Left ventricle myocardium inferior (tissue), 1 donor: ENCODE measurements at regions not wholly inside any gene's neighbourhood (a gene's known extent, or its start where the extent isn't known, plus 50 kb on each side); places are given as distances from the start of the nearest gene placed in this dataset.

ENCODE experiments used
- DNase-seq: peaks from one replicate; pipeline ENCODE4 v3.0.0-alpha.2; 2020
- H3K27ac ChIP-seq: fragments of 200-600 bp; replicated peaks from 2 replicates; pipeline ENCODE4 v1.8.0; 2021
- H3K27me3 ChIP-seq: fragments of 200-600 bp; 2 replicates; pipeline ENCODE4 v1.8.0; 2021; ENCODE audit warnings: low read depth
- H3K36me3 ChIP-seq: fragments of 200-600 bp; 2 replicates; pipeline ENCODE4 v1.8.0; 2021
- H3K4me1 ChIP-seq: fragments of 200-600 bp; 2 replicates; pipeline ENCODE4 v1.8.0; 2021
- H3K4me3 ChIP-seq: fragments of 200-600 bp; 2 replicates; pipeline ENCODE4 v1.8.0; 2021; ENCODE audit warnings: mild to moderate bottlenecking, moderate library complexity
- H3K9me3 ChIP-seq: fragments of 200-600 bp; replicated peaks from 2 replicates; pipeline ENCODE4 v1.8.0; 2021
- intact Hi-C: fragments of 100-400 bp; cut with micrococcal nuclease; formaldehyde crosslinking; loops from one replicate; pipeline ENCODE4 v1.11.0; 2022
- TF ChIP-seq, protein P1 (sequence below): fragments of 200-600 bp; IDR thresholded peaks from 2 replicates; pipeline ENCODE4 v1.8.0; 2021; ENCODE audit warnings: antibody characterized with exemption, mild to moderate bottlenecking, borderline replicate concordance
- donor health status: DM: no; HTN: yes; CAD: no; lungs with severe emphysema.

DNA sequence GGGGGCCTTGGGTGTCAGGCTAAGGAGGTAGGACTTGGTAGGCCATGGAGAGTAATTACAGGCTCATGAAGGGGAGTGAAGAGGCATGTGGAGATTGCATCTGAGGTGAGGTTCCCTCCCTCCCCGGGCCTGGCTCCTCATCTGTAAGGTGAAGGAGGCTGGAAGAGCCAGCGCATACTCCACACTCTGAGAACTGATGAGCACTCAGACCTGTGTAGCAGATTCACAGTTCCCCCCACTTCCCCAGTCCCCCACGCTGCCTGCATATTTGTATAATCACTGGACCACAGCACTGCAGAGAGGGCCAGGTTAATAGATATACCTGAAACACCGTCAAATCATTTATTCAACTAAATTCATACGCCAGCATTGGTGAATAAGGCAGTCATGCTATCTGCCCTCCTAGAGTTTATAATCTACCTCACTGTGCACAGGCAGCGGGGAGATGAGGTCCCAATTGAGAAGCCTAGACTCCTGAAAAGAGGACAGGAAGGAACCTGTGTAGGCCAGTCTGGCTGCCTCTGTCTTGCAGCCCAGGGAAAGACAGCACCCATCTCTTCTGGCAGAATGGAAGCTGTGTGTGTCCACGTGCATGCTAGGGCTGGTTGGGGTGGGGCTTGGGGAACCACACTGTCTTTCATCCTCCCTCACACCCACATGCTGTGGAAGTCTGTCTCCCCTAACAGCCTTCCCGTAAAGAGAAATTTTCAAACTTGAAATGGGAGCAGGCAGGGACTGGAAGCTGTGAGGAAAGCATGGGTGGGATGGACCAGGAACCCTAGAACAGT, 110.6 kb upstream of the ATP1A1 start:
- intact Hi-C loops, result no loop called here
- Histone ChIP-seq H3K27me3 (no peaks in the 10 kb centered on the region), H3K36me3 (no peaks in the 10 kb centered on the region), H3K27ac (no peak overlapping the region), H3K9me3 (no peaks in the 10 kb centered on the region), H3K4me1 (no peaks in the 10 kb centered on the region), H3K4me3 (no peak overlapping the region)
- no peak for DNase-seq
- TF ChIP-seq, protein P1, sequence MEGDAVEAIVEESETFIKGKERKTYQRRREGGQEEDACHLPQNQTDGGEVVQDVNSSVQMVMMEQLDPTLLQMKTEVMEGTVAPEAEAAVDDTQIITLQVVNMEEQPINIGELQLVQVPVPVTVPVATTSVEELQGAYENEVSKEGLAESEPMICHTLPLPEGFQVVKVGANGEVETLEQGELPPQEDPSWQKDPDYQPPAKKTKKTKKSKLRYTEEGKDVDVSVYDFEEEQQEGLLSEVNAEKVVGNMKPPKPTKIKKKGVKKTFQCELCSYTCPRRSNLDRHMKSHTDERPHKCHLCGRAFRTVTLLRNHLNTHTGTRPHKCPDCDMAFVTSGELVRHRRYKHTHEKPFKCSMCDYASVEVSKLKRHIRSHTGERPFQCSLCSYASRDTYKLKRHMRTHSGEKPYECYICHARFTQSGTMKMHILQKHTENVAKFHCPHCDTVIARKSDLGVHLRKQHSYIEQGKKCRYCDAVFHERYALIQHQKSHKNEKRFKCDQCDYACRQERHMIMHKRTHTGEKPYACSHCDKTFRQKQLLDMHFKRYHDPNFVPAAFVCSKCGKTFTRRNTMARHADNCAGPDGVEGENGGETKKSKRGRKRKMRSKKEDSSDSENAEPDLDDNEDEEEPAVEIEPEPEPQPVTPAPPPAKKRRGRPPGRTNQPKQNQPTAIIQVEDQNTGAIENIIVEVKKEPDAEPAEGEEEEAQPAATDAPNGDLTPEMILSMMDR, result no peak

DNA sequence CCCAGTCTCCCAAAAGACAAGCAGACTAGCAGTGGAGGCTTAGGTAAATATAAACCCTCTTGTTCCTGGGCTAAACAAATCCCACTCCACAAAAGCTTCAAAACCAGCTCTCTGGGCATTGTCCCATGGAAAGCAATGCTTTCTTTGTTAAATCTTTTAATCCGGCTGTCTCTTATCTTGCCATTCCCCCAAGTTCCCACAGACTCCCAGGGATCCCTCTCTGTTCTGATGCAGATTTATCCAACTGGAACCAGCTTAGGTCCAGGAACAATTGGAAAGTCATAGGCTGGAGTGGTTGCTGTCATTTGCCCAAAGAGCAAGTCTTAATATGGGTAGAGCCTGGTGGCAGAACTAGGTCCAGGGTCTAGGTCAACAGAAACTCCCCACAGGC, 110.1 kb upstream of the ATP1A1 start:
- no peak for DNase-seq
- Histone ChIP-seq H3K27me3 (no peaks in the 10 kb centered on the region), H3K27ac (no peak overlapping the region), H3K4me3 (no peak overlapping the region), H3K4me1 (no peaks in the 10 kb centered on the region), H3K36me3 (no peaks in the 10 kb centered on the region), H3K9me3 (no peaks in the 10 kb centered on the region)
- intact Hi-C loops, result no loop called here
- TF ChIP-seq, protein P1, result no peak

DNA sequence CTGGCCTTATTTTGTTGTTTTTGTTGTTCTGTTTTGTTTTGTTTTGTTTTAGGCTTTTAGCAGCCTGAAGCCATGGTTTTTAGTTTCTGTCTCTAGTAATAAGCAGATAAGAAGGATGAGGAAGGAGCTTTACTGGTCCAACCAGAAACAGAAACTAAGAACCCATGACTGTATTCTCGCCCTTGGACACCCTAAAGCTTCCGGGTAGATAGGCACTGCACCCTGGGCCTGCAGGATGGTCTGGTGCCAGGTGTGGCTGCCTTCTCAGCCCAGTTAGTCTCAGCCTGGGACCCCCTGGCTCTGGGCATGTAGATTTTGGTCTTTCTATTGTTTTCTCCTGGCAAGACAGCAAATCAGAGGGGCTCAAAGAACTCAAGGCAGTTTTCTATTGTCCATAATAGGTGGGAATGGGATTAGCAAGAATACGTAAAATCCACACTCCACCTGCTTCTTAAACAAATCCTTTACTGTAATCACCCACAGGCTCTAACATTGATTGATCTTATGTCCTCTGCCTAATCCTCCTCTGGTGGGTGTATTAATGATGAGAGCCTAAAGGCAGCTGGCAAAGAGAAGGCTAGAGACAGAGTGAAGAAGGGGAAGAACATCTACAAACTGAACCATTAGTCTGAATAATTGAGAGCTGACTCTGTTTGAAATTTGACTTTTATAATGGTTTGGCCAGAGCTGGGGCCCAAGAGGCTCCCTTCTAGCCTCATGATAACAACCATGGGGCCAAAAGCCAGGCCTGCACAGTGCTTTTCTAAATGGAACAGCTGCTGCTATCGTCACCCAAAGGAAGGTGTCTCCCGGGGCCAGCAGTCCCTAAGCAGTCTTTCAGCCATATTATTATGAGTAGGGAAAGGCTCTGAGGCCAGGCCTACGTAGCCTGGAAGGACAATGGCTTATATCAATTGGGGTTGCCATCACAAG, 106.8 kb upstream of the ATP1A1 start:
- no peaks in the 10 kb centered on the region for H3K36me3 ChIP-seq
- H3K9me3 ChIP-seq, result no peaks in the 10 kb centered on the region
- peaks cover 5% of the 10 kb centered on the region for H3K4me1 ChIP-seq
- no peak overlapping the region for H3K27ac ChIP-seq
- no peak overlapping the region for H3K4me3 ChIP-seq
- intact Hi-C loops, result no loop called here
- no peak for DNase-seq
- H3K27me3 ChIP-seq, result no peaks in the 10 kb centered on the region
- TF ChIP-seq, protein P1, result no peak

DNA sequence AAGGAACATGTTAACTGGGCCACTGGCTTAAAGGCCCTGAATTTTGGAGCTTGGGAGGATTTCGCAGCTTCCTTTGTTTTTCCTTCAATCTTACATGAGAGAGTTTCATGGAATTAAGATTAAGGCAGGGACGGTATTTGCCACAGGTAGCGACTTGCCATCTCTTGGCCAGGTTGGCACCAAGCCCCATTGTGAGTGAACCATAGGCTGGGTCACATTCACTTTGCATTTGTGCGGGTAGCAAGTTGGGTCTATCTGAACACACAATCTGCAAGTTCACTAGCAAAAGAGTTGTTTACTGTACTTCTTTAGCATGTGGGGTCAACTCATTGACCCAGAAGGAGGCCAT, 106.2 kb upstream of the ATP1A1 start:
- no peak for DNase-seq
- intact Hi-C loops, result no loop called here

DNA sequence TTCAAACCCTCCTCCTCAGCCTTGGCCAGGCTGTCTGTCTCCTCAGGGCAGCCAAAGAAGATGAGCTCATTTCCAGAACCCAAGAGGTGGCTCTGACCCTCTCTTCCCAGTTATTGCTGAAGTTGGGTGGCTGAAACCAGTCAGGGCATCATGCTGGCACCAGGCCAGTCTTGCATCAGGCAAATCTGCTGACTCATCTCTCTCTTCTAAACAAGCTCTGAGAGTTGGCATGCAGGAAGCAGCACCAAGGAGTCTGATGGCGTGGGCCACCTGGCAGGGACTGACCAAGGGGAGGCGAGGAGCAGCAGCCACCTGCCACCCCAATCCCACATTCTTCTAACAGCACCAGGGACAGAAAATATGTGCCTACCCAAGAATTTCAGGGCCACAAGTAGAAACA, 104.8 kb upstream of the ATP1A1 start:
- DNase-seq, result no peak
- Histone ChIP-seq H3K9me3 (no peaks in the 10 kb centered on the region), H3K36me3 (no peaks in the 10 kb centered on the region), H3K27ac (no peak overlapping the region), H3K4me3 (no peak overlapping the region), H3K4me1 (peaks cover 8% of the 10 kb centered on the region), H3K27me3 (no peaks in the 10 kb centered on the region)
- TF ChIP-seq, protein P1, result no peak
- intact Hi-C loops, result no loop called here

More for the DNA sequence above, 106.2 kb upstream of the ATP1A1 start:
- Histone ChIP-seq H3K36me3 (no peaks in the 10 kb centered on the region), H3K27ac (no peak overlapping the region), H3K4me1 (peaks cover 5% of the 10 kb centered on the region), H3K9me3 (no peaks in the 10 kb centered on the region), H3K27me3 (no peaks in the 10 kb centered on the region), H3K4me3 (no peak overlapping the region)
- TF ChIP-seq, protein P1, result no peak
